KOPT-K1 (cell line): ENCODE measurements at regions not wholly inside any gene's neighbourhood (a gene's known extent, or its start where the extent isn't known, plus 50 kb on each side); places are given as distances from the start of the nearest gene placed in this dataset.

Experiments
- H3K27ac ChIP-seq: fragments of 200-600 bp; sonication (generic); 2 replicates; pipeline ENCODE4 v1.5.1; 2016; ENCODE audit warnings: antibody characterized with exemption, mild to moderate bottlenecking, low read depth, low read length; ENCODE audit not compliant: poor library complexity, severe bottlenecking
- H3K36me3 ChIP-seq: fragments of 200-600 bp; sonication (generic); 2 replicates; pipeline ENCODE4 v1.5.1; 2017; ENCODE audit warnings: antibody characterized with exemption, mild to moderate bottlenecking, low read length, moderate library complexity; ENCODE audit not compliant: insufficient read depth
- H3K9me3 ChIP-seq: fragments of 200-600 bp; sonication (generic); 2 replicates; pipeline ENCODE4 v1.5.1; 2017; ENCODE audit warnings: antibody characterized with exemption, low read length, mild to moderate bottlenecking; ENCODE audit not compliant: insufficient read depth, poor library complexity, severe bottlenecking

DNA sequence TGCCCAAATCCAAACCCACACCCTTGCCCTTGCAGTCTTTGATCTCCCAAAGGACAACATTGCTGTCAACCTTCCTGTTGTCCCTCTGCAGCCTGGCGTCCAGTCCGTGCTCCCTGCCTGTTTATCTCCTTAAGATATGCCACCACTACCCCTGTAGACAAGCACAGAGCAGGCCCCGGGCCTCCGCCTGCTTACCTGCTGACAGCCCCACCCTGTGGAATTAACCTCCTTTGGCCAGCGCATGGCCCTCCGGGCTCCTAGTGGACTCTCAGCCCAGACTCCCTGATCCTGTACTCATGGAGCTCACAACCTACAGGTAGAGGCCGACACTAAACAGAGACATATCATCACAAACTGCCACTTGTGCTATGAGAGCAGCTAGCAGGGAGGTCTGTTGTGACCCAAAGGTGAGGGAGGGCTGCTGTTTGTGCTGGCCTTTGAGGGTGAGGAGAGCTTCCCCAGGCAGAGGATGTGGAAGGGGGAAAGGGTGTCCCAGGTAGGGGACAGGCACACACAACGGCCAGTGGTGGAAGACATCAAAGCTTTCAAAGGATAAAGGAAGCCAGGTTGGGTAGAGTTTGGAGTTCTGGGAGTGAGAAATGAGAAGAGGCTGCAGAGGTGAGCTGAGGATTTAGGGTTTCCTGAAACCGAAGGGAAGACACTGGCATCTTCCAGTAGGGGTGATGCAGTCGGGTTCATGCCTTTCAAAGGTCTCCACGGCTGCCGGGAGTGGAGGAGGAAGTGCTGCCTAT, 174.5 kb upstream of the ZMIZ1 start:
- H3K36me3 ChIP-seq = no peaks in the 10 kb centered on the region
- no peaks in the 10 kb centered on the region for H3K9me3 ChIP-seq
- no peak overlapping the region for H3K27ac ChIP-seq

GRCh38 chr10:78894841-78895195, 173.9 kb upstream of the ZMIZ1 start:
- H3K36me3 ChIP-seq = no peaks in the 10 kb centered on the region
- H3K9me3 ChIP-seq = no peaks in the 10 kb centered on the region
- H3K27ac ChIP-seq = no peak overlapping the region

- Histone ChIP-seq H3K27ac (no peak overlapping the region), H3K36me3 (no peaks in the 10 kb centered on the region), H3K9me3 (no peaks in the 10 kb centered on the region)
These were observed 173.3 kb upstream of the ZMIZ1 start for GRCh38 chr10:78895469-78895868.

- Histone ChIP-seq H3K36me3 (no peaks in the 10 kb centered on the region), H3K27ac (no peak overlapping the region), H3K9me3 (no peaks in the 10 kb centered on the region)
These were observed 172.4 kb upstream of the ZMIZ1 start for GRCh38 chr10:78896159-78896928.

GRCh38 chr10:78898341-78899097, 170.2 kb upstream of the ZMIZ1 start:
- Histone ChIP-seq H3K36me3 (no peaks in the 10 kb centered on the region), H3K9me3 (no peaks in the 10 kb centered on the region), H3K27ac (no peak overlapping the region)

DNA sequence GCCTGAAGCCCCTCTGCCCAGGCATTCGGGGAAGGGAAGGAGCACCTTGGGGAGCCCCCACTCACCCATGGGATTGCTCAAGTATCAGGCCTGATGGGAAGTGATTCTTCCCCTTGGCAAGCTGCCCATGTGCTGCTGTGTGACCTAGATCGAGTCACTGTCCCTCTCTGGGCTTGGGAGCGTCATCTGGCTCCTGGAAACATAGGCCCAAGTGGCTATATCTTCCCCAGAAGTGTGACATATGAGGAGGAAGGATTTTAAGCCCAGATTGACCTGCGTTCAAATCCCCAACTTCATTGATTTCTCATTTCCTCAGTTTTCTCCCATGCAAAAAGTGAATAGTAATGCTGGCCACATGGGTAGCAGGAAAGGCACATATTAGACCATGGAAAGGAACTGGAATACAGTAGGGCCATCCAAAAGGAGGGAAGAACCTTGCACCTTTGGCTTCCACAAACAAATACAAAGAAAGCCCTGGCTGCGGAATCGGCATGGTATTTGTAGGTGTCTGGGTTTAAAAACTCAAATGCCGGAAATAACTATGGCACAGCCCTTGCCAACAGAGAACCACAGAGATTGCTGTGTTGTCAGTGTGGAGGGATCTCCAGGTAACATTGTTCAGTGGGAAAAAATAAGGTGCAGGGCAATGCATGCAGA, 169.5 kb upstream of the ZMIZ1 start:
- H3K36me3 ChIP-seq = no peaks in the 10 kb centered on the region
- no peak overlapping the region for H3K27ac ChIP-seq
- H3K9me3 ChIP-seq = no peaks in the 10 kb centered on the region

- no peaks in the 10 kb centered on the region for H3K36me3 ChIP-seq
- no peaks in the 10 kb centered on the region for H3K9me3 ChIP-seq
- H3K27ac ChIP-seq = no peak overlapping the region
These were observed 168.6 kb upstream of the ZMIZ1 start for GRCh38 chr10:78899996-78900714.

- no peaks in the 10 kb centered on the region for H3K36me3 ChIP-seq
- H3K9me3 ChIP-seq = no peaks in the 10 kb centered on the region
- H3K27ac ChIP-seq = no peak overlapping the region
These were observed 167.9 kb upstream of the ZMIZ1 start for GRCh38 chr10:78900715-78901430.

DNA sequence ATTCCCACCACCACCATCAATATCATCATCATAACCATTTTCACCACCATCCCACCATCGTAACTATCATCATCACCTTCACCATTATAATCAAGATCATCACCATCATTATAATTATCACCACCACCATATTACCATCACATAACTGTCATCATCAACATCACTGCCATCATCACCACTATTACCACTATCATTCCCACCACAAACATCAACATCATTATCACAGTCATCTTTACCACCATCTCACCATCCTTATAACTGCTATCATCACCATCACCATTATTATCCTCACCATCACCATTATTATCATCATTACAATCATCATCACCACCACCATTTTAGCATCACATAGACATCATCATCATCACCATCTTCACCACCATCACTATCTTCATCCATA, 167.1 kb upstream of the ZMIZ1 start:
- no peak overlapping the region for H3K27ac ChIP-seq
- H3K9me3 ChIP-seq = no peaks in the 10 kb centered on the region
- no peaks in the 10 kb centered on the region for H3K36me3 ChIP-seq

GRCh38 chr10:78902815-78903214, 166.0 kb upstream of the ZMIZ1 start:
- no peaks in the 10 kb centered on the region for H3K9me3 ChIP-seq
- H3K27ac ChIP-seq = no peak overlapping the region
- H3K36me3 ChIP-seq = no peaks in the 10 kb centered on the region

GRCh38 chr10:78903341-78903940, 165.3 kb upstream of the ZMIZ1 start:
- no peaks in the 10 kb centered on the region for H3K9me3 ChIP-seq
- H3K36me3 ChIP-seq = no peaks in the 10 kb centered on the region
- H3K27ac ChIP-seq = no peak overlapping the region

DNA sequence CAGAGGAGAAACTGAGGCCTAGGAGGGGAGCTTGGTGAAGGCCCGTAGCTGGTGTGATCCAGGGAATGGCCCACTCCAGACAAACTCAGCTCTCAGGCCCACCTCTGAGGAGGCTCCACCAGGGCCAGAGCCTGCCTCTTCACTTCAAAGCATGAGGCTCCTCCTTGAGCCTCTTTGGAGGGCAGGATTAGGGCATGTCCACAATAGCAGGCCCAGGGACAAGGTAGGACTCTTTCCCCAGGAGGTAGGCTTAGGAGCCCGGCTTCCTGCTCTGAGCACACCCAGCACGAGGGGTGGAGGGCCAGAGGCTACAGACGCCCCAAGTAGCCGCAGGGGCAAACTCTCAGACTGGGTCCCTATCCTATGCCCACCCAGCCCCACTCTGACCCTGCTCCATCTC, 164.6 kb upstream of the ZMIZ1 start:
- Histone ChIP-seq H3K36me3 (no peaks in the 10 kb centered on the region), H3K9me3 (no peaks in the 10 kb centered on the region), H3K27ac (no peak overlapping the region)

GRCh38 chr10:78905015-78905956, 163.5 kb upstream of the ZMIZ1 start:
- no peak overlapping the region for H3K27ac ChIP-seq
- no peaks in the 10 kb centered on the region for H3K9me3 ChIP-seq
- no peaks in the 10 kb centered on the region for H3K36me3 ChIP-seq
